K562 (cell line): ENCODE measurements at regions not wholly inside any gene's neighbourhood (a gene's known extent, or its start where the extent isn't known, plus 50 kb on each side); places are given as distances from the start of the nearest gene placed in this dataset.

ENCODE experiments used
- ATAC-seq: fragments of 200-7000 bp; cut with Tn5 transposase; 3 replicates; pipeline ENCODE4 v1.9.1; 2020; ENCODE audit warnings: moderate library complexity
- BruUV-seq: library from RNA; stranded (reverse); fragments of 400-500 nt; replicated peaks from 2 replicates; lab custom pipeline; 2021; lab: Mats Ljungman, UMichigan
- CTCF ChIA-PET: fragments of 300-600 bp; formaldehyde crosslinking; extraction: SDS; loops from one replicate; lab custom pipeline; 2021; ENCODE audit warnings: low intra/inter-chr PET ratio; lab: Yijun Ruan, JAX
- POLR2A ChIA-PET: fragments of 300-600, 350-650 bp; sonication (Branson Sonifier 250); formaldehyde crosslinking; extraction: SDS; loops from one replicate; lab custom pipeline; 2021; ENCODE audit warnings: antibody characterized with exemption, inconsistent platforms; lab: Yijun Ruan, JAX
- DNase-seq, 4 experiments: peaks; one replicate each; pipeline versions ENCODE4 v3.0.0 to v3.0.0-alpha.2; 2011 to 2018; ENCODE audit warnings: low spot score in 3 of 4, mixed read lengths in 3 of 4; ENCODE audit errors: extremely low read depth in 1 of 4
- FAIRE-seq: peaks from 2 replicates; lab custom pipeline; 2011; peaks lifted over from hg19 to GRCh38; lab: Jason Lieb, UNC
- H2AFZ ChIP-seq: 2 replicates; pipeline ENCODE4 v1.6.0; 2011; ENCODE audit warnings: low read depth, low read length, control low read depth, inconsistent platforms
- H3K27ac ChIP-seq: fragments of 200-600 bp; 3 replicates; pipeline ENCODE4 v1.8.0; 2011; ENCODE audit warnings: low read depth, mild to moderate bottlenecking, control low read depth, inconsistent platforms, low read length, moderate library complexity, mixed read lengths; ENCODE audit errors: extremely low read depth
- H3K27me3 ChIP-seq, 2 experiments: fragments of 300-600 bp in 1 of 2; 2 replicates in 1 of 2; 3 replicates in 1 of 2; pipeline versions ENCODE4 v1.6.0 to v1.8.0; 2011; ENCODE audit warnings: inconsistent platforms in 2 of 2, low read length in 2 of 2, mild to moderate bottlenecking in 1 of 2, mixed read lengths in 1 of 2, moderate library complexity in 1 of 2; ENCODE audit not compliant: control insufficient read depth in 2 of 2, insufficient read depth in 2 of 2
- H3K36me3 ChIP-seq: fragments of 300-600 bp; 3 replicates; pipeline ENCODE4 v1.8.0; 2011; ENCODE audit warnings: mild to moderate bottlenecking, low read length, inconsistent platforms; ENCODE audit not compliant: control insufficient read depth, insufficient read depth
- H3K4me1 ChIP-seq, 2 experiments: fragments of 200-600 bp in 1 of 2; replicated peaks in 1 of 2; 2 replicates in 1 of 2; 3 replicates in 1 of 2; pipeline versions ENCODE4 v1.5.1 to v1.8.0; 2011; ENCODE audit warnings: inconsistent platforms in 2 of 2, low read length in 2 of 2, mild to moderate bottlenecking in 1 of 2, mixed read lengths in 1 of 2, moderate library complexity in 1 of 2; ENCODE audit not compliant: control insufficient read depth in 2 of 2, insufficient read depth in 2 of 2
- H3K4me2 ChIP-seq: 2 replicates; pipeline ENCODE4 v1.6.1; 2011; ENCODE audit warnings: low read length, control low read depth, inconsistent platforms, mixed read lengths; ENCODE audit not compliant: insufficient read depth
- H3K4me3 ChIP-seq: fragments of 200-600 bp; sonication (generic), shearing (Covaris generic); 2 replicates; pipeline ENCODE4 v1.5.1; 2016; ENCODE audit warnings: control low read depth, inconsistent platforms
- H3K79me2 ChIP-seq: fragments of 200-600 bp; 3 replicates; pipeline ENCODE4 v1.8.0; 2011; ENCODE audit warnings: low read length, inconsistent platforms; ENCODE audit not compliant: control insufficient read depth, insufficient read depth
- H3K9ac ChIP-seq, 2 experiments: 2 replicates each; pipeline versions ENCODE4 v1.6.0 to v1.6.1; 2011; ENCODE audit warnings: low read depth in 2 of 2, low read length in 2 of 2, control low read depth in 1 of 2, inconsistent platforms in 1 of 2, mild to moderate bottlenecking in 1 of 2, mixed read lengths in 1 of 2; ENCODE audit not compliant: insufficient read depth in 1 of 2
- H3K9me1 ChIP-seq: one replicate; pipeline ENCODE4 v1.6.0; 2011; ENCODE audit warnings: inconsistent platforms, mild to moderate bottlenecking, low read length, moderate library complexity; ENCODE audit not compliant: control insufficient read depth, insufficient read depth
- H3K9me3 ChIP-seq: replicated peaks from 2 replicates; pipeline ENCODE4 v1.5.1; 2011; ENCODE audit warnings: low read depth, low read length, inconsistent platforms; ENCODE audit not compliant: control insufficient read depth, insufficient read depth
- H4K20me1 ChIP-seq: replicated peaks from 2 replicates; pipeline ENCODE4 v1.6.1; 2011; ENCODE audit warnings: low read length, inconsistent platforms, mixed read lengths; ENCODE audit not compliant: control insufficient read depth, insufficient read depth
- HEY1 ChIP-seq: fragments of 250-450 bp; sonication (Bioruptor Pico); IDR thresholded peaks from 2 replicates; pipeline ENCODE4 v1.5.0; 2020; ENCODE audit warnings: mild to moderate bottlenecking, moderate library complexity, borderline replicate concordance
- ILF3 ChIP-seq: fragments of 450-650 bp; IDR thresholded peaks from 2 replicates; pipeline ENCODE4 v1.6.1; 2018; ENCODE audit warnings: antibody characterized with exemption, mild to moderate bottlenecking, moderate library complexity, borderline replicate concordance
- MAFF ChIP-seq: IDR thresholded peaks from 2 replicates; pipeline ENCODE4 v1.6.1; 2012; ENCODE audit warnings: low read length, improper control_type of control experiment
- MAFG ChIP-seq: fragments of 450-650 bp; conservative IDR thresholded peaks from 2 replicates; pipeline ENCODE4 v1.6.1; 2016; ENCODE audit warnings: missing genetic modification characterization, missing compliant biosample characterization
- POLR2G ChIP-seq: fragments of 200-400 bp; formaldehyde crosslinking; IDR thresholded peaks from 2 replicates; pipeline ENCODE4 v1.6.1; 2017; ENCODE audit warnings: low read depth, mild to moderate bottlenecking, antibody characterized with exemption, low read length, moderate library complexity
- SP2 ChIP-seq: IDR thresholded peaks from 2 replicates; pipeline ENCODE4 v1.6.1; 2011; ENCODE audit warnings: mild to moderate bottlenecking, low read depth, low read length, moderate library complexity; ENCODE audit not compliant: poor library complexity, severe bottlenecking; ENCODE audit errors: extremely low read depth
- ZNF316 ChIP-seq: fragments of 450-650 bp; IDR thresholded peaks from 2 replicates; pipeline ENCODE4 v1.6.1; 2016
- in situ Hi-C: fragments of 300-500 bp; cut with MboI; formaldehyde crosslinking; loops from 4 replicates; pipeline ENCODE4 v1.15.0; 2018; ENCODE audit warnings: inconsistent platforms, mixed read lengths
- intact Hi-C: fragments of 100-400 bp; cut with micrococcal nuclease; formaldehyde crosslinking; loops from 2 replicates; pipeline ENCODE4 v1.14.2; 2022
- TF ChIP-seq, protein P1 (sequence below), 2 experiments: fragments of 450-650 bp in 1 of 2; sonication (generic) in 1 of 2; formaldehyde crosslinking in 1 of 2; IDR thresholded peaks in 1 of 2; conservative IDR thresholded peaks in 1 of 2; 2 replicates each; pipeline versions ENCODE4 v1.6.1 to v1.8.1; 2016 to 2023; ENCODE audit warnings: mild to moderate bottlenecking in 2 of 2, moderate library complexity in 2 of 2, inconsistent platforms in 1 of 2, missing genetic modification reagents in 1 of 2
- TF ChIP-seq, protein P2 (sequence below): fragments of 450-650 bp; IDR thresholded peaks from 2 replicates; pipeline ENCODE4 v1.7.0; 2016; ENCODE audit warnings: borderline replicate concordance

DNA sequence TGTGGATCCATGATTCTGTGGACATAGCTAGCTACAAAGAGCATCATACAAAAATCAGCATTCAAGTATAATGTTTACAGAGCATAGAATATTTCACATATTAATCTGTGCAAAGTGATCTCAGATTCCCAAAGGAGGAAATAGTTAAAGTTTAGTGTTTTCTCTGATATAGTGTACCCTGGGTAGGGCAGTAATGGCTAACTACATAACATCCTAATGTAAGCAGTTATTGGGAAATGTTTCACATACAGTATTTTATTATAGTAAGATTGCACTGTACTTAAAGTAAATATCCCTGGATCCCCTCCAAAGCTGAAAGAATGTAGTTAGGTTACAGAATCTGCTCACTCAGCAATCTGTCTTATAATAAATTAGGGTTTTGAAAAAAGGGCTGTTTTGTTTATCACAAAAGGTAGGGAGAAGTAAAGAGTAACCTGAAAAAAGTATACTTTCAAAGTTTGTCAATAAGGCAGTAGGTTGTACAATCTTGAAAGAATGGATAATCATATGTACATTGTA is 52.5 kb upstream of the SMARCA2 start:
- DNase-seq (no peak), ATAC-seq (no peak), FAIRE-seq (no peak)
- in situ Hi-C loops = no loop called here
- TF ChIP-seq ZNF316 (peak; percentile 49; the same call in 1 of the 2 replicates), MAFG (tag) (0 out of 2 replicates have a peak, but pooled peaks have one; percentile 16), ILF3 (no peak), POLR2G (no peak), MAFF (0 out of 2 replicates have a peak, but pooled peaks have one; percentile 20), HEY1 (CRISPR knock-in tag) (no peak), SP2 (no peak)
- TF ChIP-seq, protein P1, sequence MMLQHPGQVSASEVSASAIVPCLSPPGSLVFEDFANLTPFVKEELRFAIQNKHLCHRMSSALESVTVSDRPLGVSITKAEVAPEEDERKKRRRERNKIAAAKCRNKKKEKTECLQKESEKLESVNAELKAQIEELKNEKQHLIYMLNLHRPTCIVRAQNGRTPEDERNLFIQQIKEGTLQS (IDR thresholded peaks at IDR 0.05) = no peak
- TF ChIP-seq, protein P1 (CRISPR knock-in tag; conservative IDR thresholded peaks at IDR 0.05) = no peak
- TF ChIP-seq, protein P2, sequence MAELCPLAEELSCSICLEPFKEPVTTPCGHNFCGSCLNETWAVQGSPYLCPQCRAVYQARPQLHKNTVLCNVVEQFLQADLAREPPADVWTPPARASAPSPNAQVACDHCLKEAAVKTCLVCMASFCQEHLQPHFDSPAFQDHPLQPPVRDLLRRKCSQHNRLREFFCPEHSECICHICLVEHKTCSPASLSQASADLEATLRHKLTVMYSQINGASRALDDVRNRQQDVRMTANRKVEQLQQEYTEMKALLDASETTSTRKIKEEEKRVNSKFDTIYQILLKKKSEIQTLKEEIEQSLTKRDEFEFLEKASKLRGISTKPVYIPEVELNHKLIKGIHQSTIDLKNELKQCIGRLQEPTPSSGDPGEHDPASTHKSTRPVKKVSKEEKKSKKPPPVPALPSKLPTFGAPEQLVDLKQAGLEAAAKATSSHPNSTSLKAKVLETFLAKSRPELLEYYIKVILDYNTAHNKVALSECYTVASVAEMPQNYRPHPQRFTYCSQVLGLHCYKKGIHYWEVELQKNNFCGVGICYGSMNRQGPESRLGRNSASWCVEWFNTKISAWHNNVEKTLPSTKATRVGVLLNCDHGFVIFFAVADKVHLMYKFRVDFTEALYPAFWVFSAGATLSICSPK = no peak
- no peaks in the 10 kb centered on the region for H3K79me2 ChIP-seq
- no TSS peak for BruUV-seq
- ChIA-PET CTCF (no interaction called here), POLR2A (interaction anchor here (2.1 kb wide), 1 partner anchor 17 kb away, joined by 5 read pairs; no protein-coding TSS in a partner anchor)
- H3K9me1 ChIP-seq = no peaks in the 10 kb centered on the region
- H3K9me3 ChIP-seq = no peaks in the 10 kb centered on the region
- no peak overlapping the region for H3K27ac ChIP-seq
- H3K4me3 ChIP-seq = no peak overlapping the region
- H3K4me2 ChIP-seq = no peak overlapping the region
- no peaks in the 10 kb centered on the region for H4K20me1 ChIP-seq
- intact Hi-C loops = no loop called here
- H3K27me3 ChIP-seq = no peaks in the 10 kb centered on the region
- no peak overlapping the region for H2AFZ ChIP-seq
- H3K36me3 ChIP-seq = no peaks in the 10 kb centered on the region
- H3K9ac ChIP-seq = no peak overlapping the region
- no peaks in the 10 kb centered on the region for H3K4me1 ChIP-seq
